Gastrocnemius medialis (tissue), 4 donors: ENCODE measurements at regions not wholly inside any gene's neighbourhood (a gene's known extent, or its start where the extent isn't known, plus 50 kb on each side); places are given as distances from the start of the nearest gene placed in this dataset.

Source experiments
- POLR2A ChIP-seq, 2 donors: fragments of 450-650 bp; IDR thresholded peaks; one replicate each; pipeline ENCODE4 v1.6.1; 2017; ENCODE audit warnings: antibody characterized with exemption in 2 of 2, mild to moderate bottlenecking in 2 of 2, moderate library complexity in 2 of 2
- TF ChIP-seq, protein P1 (sequence below), 5 experiments: fragments of 450-650 bp in 3 of 5; fragments of 200-600 bp in 2 of 5; sonication (generic) in 2 of 5; IDR thresholded peaks in 4 of 5; conservative IDR thresholded peaks in 1 of 5; 1 replicate in 4 of 5; 2 replicates in 1 of 5; pipeline ENCODE4 v1.5.1; 2016 to 2019; ENCODE audit warnings: antibody characterized with exemption in 5 of 5, mild to moderate bottlenecking in 3 of 5, moderate library complexity in 3 of 5

DNA sequence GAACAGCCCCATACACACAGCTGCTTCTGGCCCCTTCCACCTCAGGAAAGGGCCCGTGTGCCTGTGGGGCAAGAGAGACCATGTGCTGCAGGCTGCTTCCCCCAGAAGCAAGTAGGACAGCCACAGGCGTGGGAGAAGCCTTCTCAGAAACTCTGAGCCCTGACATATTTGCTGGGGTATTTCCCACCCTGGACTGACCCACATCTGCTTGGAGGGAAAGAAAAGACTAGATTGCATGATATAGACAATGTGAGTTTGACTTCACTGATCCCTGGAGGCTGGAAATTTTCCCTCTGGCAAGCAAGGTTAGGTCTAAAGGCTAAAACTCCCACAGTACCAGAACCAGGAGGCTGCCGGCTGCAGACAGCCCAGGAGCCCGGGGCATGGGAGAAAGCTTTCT, 213.3 kb upstream of the SSTR4 start:
- TF ChIP-seq, protein P1, sequence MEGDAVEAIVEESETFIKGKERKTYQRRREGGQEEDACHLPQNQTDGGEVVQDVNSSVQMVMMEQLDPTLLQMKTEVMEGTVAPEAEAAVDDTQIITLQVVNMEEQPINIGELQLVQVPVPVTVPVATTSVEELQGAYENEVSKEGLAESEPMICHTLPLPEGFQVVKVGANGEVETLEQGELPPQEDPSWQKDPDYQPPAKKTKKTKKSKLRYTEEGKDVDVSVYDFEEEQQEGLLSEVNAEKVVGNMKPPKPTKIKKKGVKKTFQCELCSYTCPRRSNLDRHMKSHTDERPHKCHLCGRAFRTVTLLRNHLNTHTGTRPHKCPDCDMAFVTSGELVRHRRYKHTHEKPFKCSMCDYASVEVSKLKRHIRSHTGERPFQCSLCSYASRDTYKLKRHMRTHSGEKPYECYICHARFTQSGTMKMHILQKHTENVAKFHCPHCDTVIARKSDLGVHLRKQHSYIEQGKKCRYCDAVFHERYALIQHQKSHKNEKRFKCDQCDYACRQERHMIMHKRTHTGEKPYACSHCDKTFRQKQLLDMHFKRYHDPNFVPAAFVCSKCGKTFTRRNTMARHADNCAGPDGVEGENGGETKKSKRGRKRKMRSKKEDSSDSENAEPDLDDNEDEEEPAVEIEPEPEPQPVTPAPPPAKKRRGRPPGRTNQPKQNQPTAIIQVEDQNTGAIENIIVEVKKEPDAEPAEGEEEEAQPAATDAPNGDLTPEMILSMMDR (IDR thresholded peaks at IDR 0.05 in 4 of 5, conservative IDR thresholded peaks at IDR 0.05 in 1 of 5), result no peak
- TF ChIP-seq POLR2A (IDR thresholded peaks at IDR 0.05), result no peak
